ENCODE measurements at regions not wholly inside any gene's neighbourhood (a gene's known extent, or its start where the extent isn't known, plus 50 kb on each side); places are given as distances from the start of the nearest gene placed in this dataset.

GRCh38 chr6:166010136-166010960 is 157.3 kb downstream of the TBXT start:
- no peak for DNase-seq (ENCODE audit: low read depth in 2 of 2)

DNA sequence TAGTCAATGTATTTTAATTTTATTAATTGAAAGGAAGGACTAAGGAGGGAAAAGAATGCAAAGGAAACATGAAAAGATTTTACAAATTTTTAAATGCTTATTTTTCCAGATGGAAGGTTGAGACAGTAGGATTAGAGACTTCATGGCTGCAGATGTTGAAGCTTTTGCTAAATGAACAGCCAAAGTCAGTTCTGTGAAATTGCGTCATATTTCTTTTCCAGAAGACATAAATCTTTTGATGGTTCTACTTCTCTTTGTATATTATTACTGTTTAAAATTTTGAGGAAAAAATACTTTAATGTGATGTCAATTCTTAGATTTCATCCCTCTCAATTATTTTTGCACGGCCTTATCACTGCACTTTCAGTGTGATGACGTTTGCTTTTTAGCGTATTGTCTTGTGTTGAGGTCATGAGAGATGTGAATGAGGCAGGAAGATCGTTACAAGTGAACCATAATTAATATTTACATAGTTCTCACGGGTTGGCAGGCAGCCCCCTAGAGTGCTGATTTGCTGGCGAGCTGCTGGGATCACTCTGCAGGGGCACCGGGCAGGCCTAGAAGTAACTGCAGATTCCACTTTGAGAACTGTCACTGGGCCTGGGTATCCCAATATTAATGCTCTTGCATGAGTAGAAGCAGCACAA is 158.1 kb downstream of the TBXT start:
- no peak for DNase-seq (ENCODE audit: low read depth in 2 of 2)

- no peak for DNase-seq (ENCODE audit: low read depth in 2 of 2)
Measured at GRCh38 chr6:166008441-166009369, 158.9 kb downstream of the TBXT start.

DNA sequence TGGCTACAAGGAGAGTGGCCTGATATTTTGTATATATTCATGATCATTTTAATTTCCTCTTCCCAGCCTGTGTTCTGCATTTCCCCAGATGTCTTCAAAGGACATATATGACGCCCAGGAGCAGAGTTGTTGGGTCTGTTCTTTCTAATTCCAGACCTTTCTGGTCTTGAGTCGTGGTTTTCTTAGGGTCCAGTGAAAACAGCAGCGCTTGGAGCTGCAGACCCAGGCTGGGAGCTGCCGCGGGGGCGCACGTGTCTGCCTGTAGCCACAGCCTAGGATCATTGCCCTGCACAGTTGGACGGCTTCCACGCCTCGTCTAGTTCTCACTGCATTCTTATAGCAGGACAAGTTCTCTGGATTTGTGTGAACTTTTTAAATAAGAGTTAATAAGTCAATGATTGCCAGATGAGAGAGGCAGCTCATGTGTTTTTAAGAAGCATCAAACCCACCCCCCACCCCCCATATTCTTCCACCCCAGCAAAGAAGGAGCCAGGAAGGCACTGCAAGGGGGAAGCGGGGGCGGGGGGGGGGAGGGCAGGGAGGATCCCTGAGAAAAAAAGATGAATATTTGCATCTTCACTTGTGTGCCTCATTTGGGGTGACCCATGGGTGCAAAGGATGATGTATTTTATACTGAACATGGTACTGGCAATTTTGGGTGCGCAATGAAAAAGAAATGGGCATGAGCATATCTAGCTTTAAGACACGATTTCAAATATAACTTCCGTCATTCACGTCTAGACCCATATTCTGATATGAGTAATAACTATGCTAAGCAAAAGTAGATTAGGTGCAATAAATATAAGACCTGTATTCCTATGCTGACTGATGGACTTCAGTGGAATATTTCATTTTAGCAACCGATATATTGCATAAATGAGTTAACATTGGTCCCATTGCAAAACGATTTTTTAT is 160.0 kb downstream of the TBXT start:
- no peak for DNase-seq (ENCODE audit: low read depth in 2 of 2)

DNA sequence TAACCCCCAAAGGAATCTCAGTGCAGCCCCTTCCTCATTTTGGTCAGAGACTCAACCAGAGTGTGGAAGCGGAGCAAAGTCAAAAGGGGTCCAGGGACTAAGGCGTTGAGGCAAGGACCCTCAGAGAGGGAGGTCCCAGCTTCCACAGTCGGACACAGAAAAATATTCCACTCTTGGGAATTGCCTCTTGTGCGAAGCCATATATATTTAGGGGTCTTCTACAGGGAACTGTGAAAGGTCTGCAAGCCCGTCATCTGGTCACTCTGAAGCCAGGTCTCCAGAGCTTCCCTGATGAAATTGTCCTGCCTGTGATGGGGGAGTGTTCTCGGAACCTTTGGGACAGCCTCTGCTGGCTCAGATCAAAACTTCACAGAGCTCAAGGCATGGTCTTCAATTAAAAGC is 160.8 kb downstream of the TBXT start:
- DNase-seq (ENCODE audit: low read depth in 2 of 2), result no peak

DNA sequence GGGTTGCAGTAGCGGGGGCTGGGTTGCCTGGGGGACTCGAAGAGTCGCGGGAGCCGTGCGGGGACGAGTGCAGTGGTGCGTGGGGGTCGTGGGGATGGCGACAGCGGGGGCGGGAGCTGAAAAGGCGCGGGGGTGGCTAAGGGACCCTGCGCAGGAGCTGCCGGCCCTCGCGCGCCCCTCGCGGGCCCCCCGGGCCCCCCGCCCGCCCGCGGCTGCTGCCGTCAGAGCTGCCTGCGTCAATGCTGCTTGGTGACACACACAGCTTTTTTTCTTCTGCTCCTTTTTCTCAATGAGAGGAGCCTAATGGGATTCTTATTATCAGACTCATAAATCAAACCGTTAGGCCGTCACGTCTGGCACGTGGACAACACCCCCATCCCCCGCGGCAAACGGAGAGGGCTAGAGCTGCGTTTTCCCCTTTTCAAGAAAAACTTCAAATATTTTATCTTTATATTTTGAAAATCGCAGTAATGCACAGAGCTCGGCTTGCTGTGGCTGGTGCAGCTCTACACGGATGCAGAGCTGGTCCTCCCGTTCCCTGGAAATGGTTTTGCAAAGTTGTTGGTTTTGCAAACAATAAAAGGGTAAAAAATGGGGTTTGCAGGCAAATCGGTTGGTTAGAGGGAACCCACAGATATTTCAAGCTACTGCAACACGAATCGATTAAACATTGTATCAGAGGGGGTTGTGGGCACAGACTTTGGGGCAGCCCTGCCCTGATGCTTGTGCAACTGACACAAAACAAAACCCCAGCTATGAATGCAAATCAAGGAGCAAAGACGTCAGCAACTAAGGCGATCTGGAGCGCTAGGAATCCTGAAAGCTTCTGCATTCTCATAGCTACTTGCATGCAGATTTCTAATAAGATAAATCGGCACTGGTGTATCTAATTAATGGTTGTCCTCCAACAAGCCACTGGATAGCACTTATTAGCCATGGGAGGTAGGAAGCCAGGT is 161.4 kb downstream of the TBXT start:
- DNase-seq (ENCODE audit: low read depth in 2 of 2), result no peak

- DNase-seq (ENCODE audit: low read depth in 2 of 2), result no peak
Measured at GRCh38 chr6:166005401-166005943, 162.2 kb downstream of the TBXT start.

- DNase-seq (ENCODE audit: low read depth in 2 of 2), result no peak
Measured at GRCh38 chr6:166004876-166005275, 162.8 kb downstream of the TBXT start.

DNA sequence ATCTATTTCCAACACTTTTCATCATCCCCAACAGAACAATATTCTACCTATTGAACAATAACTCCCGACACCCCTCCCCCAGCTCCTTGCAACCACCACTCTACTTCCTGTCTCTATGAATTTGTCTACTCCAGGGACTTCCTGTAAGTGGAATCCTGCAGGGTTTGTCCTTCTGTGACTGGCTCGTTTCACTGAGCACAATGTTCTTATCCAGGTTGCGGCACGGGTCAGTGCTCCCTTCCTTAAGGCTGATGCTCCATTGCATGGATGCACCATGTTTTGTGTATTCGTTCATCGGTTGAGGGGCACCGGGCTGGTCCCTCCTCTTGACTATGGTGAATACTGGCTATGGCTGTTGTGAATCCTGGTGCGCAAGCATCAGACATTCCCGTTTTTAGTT is 163.2 kb downstream of the TBXT start:
- DNase-seq (ENCODE audit: low read depth in 2 of 2), result no peak

DNA sequence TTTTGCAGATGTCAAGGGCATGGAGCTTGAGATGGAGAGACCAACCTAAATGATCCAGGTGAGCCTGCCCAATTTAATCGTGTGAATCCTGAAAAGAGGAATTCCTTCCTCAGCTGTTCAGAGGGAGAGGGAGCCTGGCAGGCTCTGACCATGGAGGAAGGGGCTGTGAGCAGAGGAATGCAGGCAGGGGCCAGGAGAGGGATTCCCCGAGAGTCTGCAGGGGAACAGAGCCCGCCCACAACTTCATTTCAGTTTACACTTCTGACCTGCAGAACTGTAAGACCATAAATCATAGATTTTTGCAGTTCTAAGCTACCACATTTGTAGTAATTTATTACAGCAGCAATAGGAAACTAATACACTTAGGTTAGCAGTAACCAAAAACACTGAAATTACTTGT is 164.1 kb downstream of the TBXT start:
- DNase-seq (ENCODE audit: low read depth in 2 of 2), result no peak

DNA sequence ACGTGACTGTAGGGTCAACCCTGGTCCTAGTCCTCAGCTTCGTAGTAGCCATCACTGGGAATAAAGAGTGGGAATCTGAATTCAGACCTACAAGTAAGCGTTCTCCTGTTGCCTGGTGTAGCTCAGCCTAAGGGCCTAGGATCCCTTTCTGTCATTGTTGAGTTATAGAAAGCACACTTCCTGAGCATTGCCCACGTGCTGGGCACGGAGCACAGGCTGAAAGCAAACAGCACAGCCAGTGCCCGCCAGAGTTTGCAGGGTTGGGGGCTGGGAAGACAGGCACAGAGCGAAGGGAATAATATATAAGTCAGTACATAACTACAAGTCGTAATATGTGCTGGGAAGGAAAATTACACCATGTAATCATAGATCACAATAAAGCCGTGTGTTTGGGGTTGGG is 166.3 kb downstream of the TBXT start:
- DNase-seq (ENCODE audit: low read depth in 2 of 2), result no peak

DNA sequence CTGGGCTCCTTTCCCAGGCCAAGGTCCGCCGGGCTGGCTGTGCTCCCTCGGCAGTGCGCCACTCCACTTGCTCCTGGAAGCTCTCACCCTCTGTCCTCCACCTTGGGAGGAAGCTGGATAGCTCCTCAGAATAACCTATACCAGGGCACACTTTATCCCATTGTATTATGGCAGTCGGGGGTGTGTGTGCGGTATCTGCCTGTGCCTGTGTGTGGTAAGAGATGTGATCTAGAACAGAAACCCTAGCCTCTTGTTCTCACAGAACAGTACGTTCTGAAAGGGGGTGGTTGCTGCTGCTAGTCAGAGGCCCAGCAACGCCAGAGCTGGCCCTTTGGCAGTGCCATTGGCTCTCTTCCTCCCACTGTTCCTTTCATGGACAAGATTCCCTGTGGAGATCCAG is 168.4 kb downstream of the TBXT start:
- no peak for DNase-seq (ENCODE audit: low read depth in 2 of 2)

- DNase-seq (ENCODE audit: low read depth in 2 of 2), result no peak
Measured at GRCh38 chr6:165998072-165998471, 169.6 kb downstream of the TBXT start.

- DNase-seq (ENCODE audit: low read depth in 2 of 2), result no peak
Measured at GRCh38 chr6:165991341-165991740, 176.3 kb downstream of the TBXT start.

- DNase-seq (ENCODE audit: low read depth in 2 of 2), result no peak
Measured at GRCh38 chr6:165990216-165990615, 177.4 kb downstream of the TBXT start.

DNA sequence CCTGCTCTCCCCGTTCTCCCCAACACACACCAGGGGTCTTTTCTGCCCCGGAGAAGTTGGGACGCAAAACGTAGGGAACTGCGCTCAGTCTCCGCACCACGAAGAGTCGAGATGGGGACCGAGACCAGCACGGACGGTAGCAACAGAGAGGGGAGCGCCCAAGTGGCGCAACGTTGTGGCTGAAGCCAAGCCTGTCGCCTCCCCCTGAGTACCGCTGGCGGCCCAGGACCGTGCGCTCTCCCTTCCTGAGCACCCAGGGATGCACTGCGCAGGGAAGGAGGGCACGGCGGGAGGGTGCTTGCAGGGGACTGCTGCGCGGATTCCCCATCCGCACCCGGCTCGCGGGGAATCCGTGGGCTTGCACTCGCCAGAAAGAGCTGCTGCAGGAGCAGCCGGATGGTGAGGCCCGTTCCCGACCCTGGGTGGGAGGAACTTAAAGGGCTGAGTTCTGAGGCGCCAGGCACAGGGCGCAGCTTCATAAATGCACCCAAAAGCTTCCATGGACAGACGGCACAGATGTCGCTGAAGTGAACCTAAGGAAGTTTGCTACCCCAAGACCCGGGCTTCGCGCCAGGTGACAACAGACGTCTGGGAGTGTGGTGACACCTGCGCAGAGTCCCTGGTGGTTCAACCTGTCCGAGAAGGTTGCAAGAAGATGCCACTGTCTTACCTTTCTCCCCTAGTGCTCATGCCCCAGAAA is 178.7 kb downstream of the TBXT start:
- no peak for DNase-seq (ENCODE audit: low read depth in 2 of 2)

DNA sequence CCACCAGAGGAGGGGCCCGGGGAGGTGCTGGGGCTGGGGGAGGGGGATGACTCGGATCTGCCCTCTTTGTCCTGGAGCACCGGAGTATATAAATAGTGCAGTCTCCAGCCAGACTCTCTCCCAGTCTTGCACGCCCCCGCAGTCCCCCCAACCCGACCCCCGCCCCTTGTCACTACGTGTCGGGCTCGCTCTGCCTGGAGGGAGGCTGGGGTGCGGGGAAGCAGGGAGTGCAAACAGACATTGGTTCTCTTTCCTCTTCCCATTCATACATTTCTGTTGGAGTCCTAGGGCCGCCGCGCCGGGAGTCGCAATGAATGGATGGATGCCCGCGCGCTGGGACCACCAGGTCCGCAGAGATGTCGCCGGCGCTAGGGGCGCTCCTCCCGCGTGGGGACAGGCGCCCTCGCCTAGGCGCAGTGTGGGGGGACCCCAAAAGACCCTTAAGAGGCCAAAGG is 179.3 kb downstream of the TBXT start:
- no peak for DNase-seq (ENCODE audit: low read depth in 2 of 2)

- DNase-seq (ENCODE audit: low read depth in 2 of 2), result no peak
Measured at GRCh38 chr6:165987483-165988301, 180.0 kb downstream of the TBXT start.

Measured in stimulated activated CD4-positive, alpha-beta T cell treated with anti-CD3 and anti-CD28 coated beads, Interleukin-4, amount 100 ng/mL, for 48 hours (primary cell).